Kidney tubule cell (primary cell): ENCODE measurements at regions not wholly inside any gene's neighbourhood (a gene's known extent, or its start where the extent isn't known, plus 50 kb on each side); places are given as distances from the start of the nearest gene placed in this dataset.

ENCODE experiments used
- DNase-seq: peaks from one replicate; pipeline ENCODE4 v3.0.0-alpha.2; 2018; ENCODE audit warnings: low spot score

DNA sequence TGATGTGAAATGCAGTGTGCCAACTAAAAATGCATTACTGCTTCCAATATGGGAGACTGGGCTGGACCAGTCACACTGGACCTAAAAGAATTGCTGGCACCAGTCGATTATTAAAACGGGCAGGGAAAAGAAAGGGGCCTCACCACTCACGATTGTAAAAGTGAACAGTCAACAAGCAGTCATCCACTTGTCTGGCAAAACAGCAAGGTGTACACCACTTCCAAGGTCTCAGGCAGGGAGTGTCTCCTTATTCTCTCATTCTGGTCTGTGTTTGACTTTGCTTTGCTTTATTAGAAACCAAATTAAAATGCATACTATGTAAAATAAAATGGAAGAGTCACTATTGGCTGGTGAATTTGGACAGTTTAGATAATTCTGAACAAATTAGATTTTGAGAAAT, 57.8 kb upstream of the TRPM3 start:
- no peak for DNase-seq

GRCh38 chr9:71177901-71178300, 56.5 kb upstream of the TRPM3 start:
- DNase-seq: no peak

- DNase-seq: no peak
These were observed 50.1 kb upstream of the TRPM3 start for GRCh38 chr9:71171517-71171916.
